ENCODE measurements at regions not wholly inside any gene's neighbourhood (a gene's known extent, or its start where the extent isn't known, plus 50 kb on each side); places are given as distances from the start of the nearest gene placed in this dataset.
"Not testable (repeated sequence)": the region's sequence is repeated elsewhere in the genome, so short reads cannot be mapped to it uniquely, and the experiment has no call there.

DNA sequence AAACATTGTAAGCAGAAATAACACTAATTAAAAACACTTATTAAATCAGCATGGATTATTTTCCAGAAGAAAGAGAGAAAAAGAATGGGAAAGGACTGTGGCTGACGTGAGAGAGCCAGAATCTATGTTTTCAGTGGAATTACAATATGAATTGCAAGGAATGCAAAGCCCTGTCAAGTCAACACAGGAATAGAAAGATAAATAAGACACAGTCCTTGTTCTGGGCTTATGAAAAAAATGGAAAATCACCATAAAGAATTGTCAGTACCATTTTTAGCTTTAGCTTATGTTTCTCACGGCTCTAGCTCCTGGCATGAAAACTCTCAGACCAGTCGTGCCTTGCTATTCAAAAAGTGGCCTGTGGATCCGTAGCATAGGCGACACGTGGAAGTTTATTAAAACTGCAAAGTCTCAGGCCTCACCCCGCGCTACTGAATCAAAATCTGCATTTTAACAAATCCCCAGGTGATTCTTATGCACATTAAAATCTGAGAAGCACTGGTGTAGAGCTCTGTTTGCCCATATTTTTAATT is 549.1 kb downstream of the RPS29 start:
- H3K36me3 Mint-ChIP-seq (ENCODE audit: low read depth): no peaks in the 10 kb centered on the region
- no peak overlapping the region for H3K27ac Mint-ChIP-seq
- ATAC-seq (no peak), DNase-seq (no peak)
- intact Hi-C loops (cut with DNase I, micrococcal nuclease): no loop called here
- H3K4me1 Mint-ChIP-seq: no peaks in the 10 kb centered on the region
- no peak overlapping the region for H3K4me3 Mint-ChIP-seq
- CTCF ChIA-PET: no interaction called here
- H3K27me3 Mint-ChIP-seq: no peaks in the 10 kb centered on the region
- POLR2A ChIA-PET: no interaction called here
- H3K9me3 Mint-ChIP-seq (ENCODE audit: low read depth): no peaks in the 10 kb centered on the region

GRCh38 chr14:49036266-49036665 is 549.9 kb downstream of the RPS29 start:
- intact Hi-C loops (cut with DNase I, micrococcal nuclease): no loop called here
- Mint-ChIP-seq H3K27ac (no peak overlapping the region), H3K27me3 (no peaks in the 10 kb centered on the region), H3K36me3 (ENCODE audit: low read depth) (no peaks in the 10 kb centered on the region), H3K4me1 (no peaks in the 10 kb centered on the region), H3K9me3 (ENCODE audit: low read depth) (no peaks in the 10 kb centered on the region), H3K4me3 (no peak overlapping the region)
- CTCF ChIA-PET: no interaction called here
- no peak for ATAC-seq
- DNase-seq: no peak
- POLR2A ChIA-PET: no interaction called here

DNA sequence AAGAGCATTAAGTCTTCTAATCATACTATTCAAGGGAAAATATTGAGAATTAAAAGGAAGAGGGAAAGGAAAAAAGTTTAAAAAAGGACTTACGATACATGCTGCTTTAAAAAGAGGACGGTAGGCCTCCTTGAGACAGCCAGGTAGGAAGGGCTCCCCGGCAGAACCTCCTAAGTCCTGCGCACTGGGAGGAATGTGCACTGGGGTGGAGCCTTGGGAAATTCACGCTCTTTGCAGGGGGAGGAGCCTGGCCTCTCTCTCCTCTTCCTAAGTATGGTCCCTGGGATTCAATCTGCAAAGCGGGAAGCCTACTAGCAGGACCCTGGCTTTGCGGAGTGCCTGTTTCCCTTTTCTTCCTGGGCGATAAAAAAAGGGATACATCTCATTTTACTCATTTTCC is 553.0 kb downstream of the RPS29 start:
- Mint-ChIP-seq H3K4me1 (no peaks in the 10 kb centered on the region), H3K4me3 (no peak overlapping the region), H3K27ac (no peak overlapping the region), H3K27me3 (no peaks in the 10 kb centered on the region), H3K36me3 (ENCODE audit: low read depth) (no peaks in the 10 kb centered on the region), H3K9me3 (ENCODE audit: low read depth) (no peaks in the 10 kb centered on the region)
- ATAC-seq: no peak
- intact Hi-C loops (cut with DNase I, micrococcal nuclease): no loop called here
- ChIA-PET POLR2A (no interaction called here), CTCF (no interaction called here)
- no peak for DNase-seq

DNA sequence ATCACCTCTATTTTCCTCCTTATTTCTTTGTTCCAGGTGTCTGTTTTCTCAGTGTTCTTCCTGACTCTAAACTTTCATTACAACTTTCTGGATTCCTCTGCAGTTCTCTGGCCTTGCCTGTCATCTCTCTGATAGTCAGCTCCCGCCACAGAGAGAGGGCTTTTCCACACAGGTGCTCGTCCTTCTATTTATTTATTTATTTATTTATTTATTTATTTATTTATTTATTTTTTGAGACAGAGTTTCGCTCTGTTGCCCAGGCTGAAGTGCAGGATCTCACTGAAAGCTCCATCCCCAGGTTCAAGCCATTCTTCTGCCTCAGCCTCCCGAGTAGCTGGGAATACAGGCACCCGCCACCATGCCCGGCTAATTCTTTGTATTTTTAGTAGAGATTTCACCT is 554.5 kb downstream of the RPS29 start:
- H3K4me3 Mint-ChIP-seq; intact Hi-C loops (cut with DNase I, micrococcal nuclease); POLR2A ChIA-PET; H3K36me3 Mint-ChIP-seq (ENCODE audit: low read depth); H3K9me3 Mint-ChIP-seq (ENCODE audit: low read depth); H3K27me3 Mint-ChIP-seq; CTCF ChIA-PET; H3K4me1 Mint-ChIP-seq; H3K27ac Mint-ChIP-seq; ATAC-seq; DNase-seq: not testable (repeated sequence)

GRCh38 chr14:49019467-49020115 is 566.6 kb downstream of the RPS29 start:
- intact Hi-C loops (cut with DNase I, micrococcal nuclease): no loop called here

DNA sequence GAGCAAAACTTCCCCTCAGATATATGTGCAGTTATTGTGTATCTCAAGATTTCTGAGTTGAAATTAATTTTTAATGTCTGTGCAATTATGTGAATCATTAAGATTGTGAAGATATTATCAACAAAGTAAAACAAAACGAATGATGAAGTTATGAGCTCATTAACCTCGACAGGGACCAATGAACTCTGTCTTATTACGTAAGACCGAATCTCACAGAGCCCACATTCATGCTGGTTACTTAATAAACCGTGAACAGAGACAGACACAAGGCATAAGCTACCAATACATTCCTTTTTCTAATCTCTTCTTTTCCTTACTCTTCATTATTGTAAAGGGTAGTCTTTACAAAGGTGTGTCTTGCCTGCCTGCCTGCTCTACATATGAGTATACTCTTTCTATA is 568.7 kb downstream of the RPS29 start:
- H3K9me3 Mint-ChIP-seq (ENCODE audit: low read depth): no peaks in the 10 kb centered on the region
- no peaks in the 10 kb centered on the region for H3K27me3 Mint-ChIP-seq
- CTCF ChIA-PET: interaction anchor here (0.7 kb wide), 1 partner anchor 471 kb away, joined by 5 read pairs; no protein-coding TSS in a partner anchor
- no peak overlapping the region for H3K27ac Mint-ChIP-seq
- H3K4me3 Mint-ChIP-seq: no peak overlapping the region
- DNase-seq (no peak), ATAC-seq (no peak)
- intact Hi-C loops (cut with DNase I, micrococcal nuclease): no loop called here
- H3K4me1 Mint-ChIP-seq: no peaks in the 10 kb centered on the region
- POLR2A ChIA-PET: no interaction called here
- H3K36me3 Mint-ChIP-seq (ENCODE audit: low read depth): no peaks in the 10 kb centered on the region

More at GRCh38 chr14:49019467-49020115, 566.6 kb downstream of the RPS29 start:
- Mint-ChIP-seq H3K27me3 (peaks cover 2% of the 10 kb centered on the region), H3K4me3 (no peak overlapping the region), H3K9me3 (ENCODE audit: low read depth) (no peaks in the 10 kb centered on the region), H3K27ac (no peak overlapping the region), H3K36me3 (ENCODE audit: low read depth) (no peaks in the 10 kb centered on the region), H3K4me1 (no peaks in the 10 kb centered on the region)
- ATAC-seq: no peak
- CTCF ChIA-PET: interaction anchor here (0.7 kb wide), 1 partner anchor 32 kb away, joined by 3 read pairs; no protein-coding TSS in a partner anchor
- DNase-seq: no peak
- POLR2A ChIA-PET: no interaction called here

DNA sequence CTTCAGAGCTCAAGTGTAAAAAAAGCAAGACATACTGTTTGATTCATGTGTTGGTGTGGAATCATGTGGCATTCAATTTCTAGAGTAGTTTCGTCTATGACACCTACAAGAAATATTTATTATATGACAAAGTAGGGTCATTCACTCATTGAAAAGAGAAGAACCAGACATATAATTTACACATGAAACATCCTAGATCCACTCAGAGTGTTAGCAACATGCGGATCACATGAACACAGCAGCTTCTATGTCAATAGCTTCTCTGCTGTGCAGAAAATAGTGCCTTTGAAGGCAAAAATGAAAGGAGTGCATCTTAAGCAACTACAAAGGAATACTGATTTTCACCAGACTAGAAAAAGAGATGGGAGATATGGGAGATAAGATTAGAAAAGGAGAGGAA is 569.8 kb downstream of the RPS29 start:
- intact Hi-C loops (cut with DNase I, micrococcal nuclease): no loop called here
- Mint-ChIP-seq H3K9me3 (ENCODE audit: low read depth) (no peaks in the 10 kb centered on the region), H3K36me3 (ENCODE audit: low read depth) (no peaks in the 10 kb centered on the region), H3K27me3 (no peaks in the 10 kb centered on the region), H3K27ac (no peak overlapping the region), H3K4me3 (no peak overlapping the region), H3K4me1 (no peaks in the 10 kb centered on the region)
- POLR2A ChIA-PET: no interaction called here
- no peak for ATAC-seq
- no peak for DNase-seq
- CTCF ChIA-PET: no interaction called here

DNA sequence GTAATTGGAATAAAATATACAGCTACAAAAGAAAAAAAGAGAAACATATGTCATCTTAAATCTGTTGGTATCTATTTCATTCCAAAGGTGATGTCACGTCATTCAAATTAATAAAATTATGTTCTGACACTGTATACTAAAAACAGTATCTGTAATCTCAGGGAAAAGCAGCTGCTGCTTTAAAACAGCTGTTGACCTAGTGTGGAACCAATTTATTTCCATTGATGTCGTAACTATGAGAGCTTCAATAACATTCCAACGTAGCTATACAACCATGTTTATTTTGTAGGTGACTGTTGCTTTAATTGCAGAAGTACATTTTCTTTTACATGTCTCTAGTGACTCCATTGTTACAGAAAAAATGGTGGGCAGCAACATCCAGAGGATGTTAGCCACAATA is 571.7 kb downstream of the RPS29 start:
- CTCF ChIA-PET: no interaction called here
- Mint-ChIP-seq H3K27ac (no peak overlapping the region), H3K9me3 (ENCODE audit: low read depth) (no peaks in the 10 kb centered on the region), H3K4me1 (no peaks in the 10 kb centered on the region), H3K4me3 (no peak overlapping the region), H3K27me3 (no peaks in the 10 kb centered on the region), H3K36me3 (ENCODE audit: low read depth) (no peaks in the 10 kb centered on the region)
- POLR2A ChIA-PET: interaction anchor here (0.7 kb wide), 1 partner anchor 146 kb away, joined by 3 read pairs; no protein-coding TSS in a partner anchor
- ATAC-seq (no peak), DNase-seq (no peak)
- intact Hi-C loops (cut with DNase I, micrococcal nuclease): no loop called here

DNA sequence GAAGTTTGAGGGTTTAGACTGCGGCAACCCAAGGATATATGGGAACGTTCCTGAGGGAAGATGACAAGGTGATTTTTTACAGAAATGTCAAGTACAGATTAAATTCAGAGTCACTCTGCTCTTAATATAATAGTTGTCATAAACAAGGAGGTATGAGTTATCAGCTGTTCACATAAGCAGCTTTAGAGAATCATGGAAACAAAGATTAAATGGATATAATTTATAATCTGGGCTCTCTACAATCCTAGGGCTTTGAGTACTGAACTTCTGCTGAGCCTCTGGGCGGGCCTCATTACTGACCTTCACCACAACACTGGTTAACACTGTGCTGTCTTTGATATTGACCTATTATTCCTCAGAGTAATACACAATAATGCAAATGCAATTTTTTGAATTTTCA is 577.8 kb downstream of the RPS29 start:
- no peaks in the 10 kb centered on the region for H3K27me3 Mint-ChIP-seq
- ChIA-PET CTCF (no interaction called here), POLR2A (no interaction called here)
- DNase-seq (no peak), ATAC-seq (no peak)
- H3K4me1 Mint-ChIP-seq: no peaks in the 10 kb centered on the region
- no peak overlapping the region for H3K4me3 Mint-ChIP-seq
- H3K9me3 Mint-ChIP-seq (ENCODE audit: low read depth): no peaks in the 10 kb centered on the region
- H3K36me3 Mint-ChIP-seq (ENCODE audit: low read depth): no peaks in the 10 kb centered on the region
- H3K27ac Mint-ChIP-seq: no peak overlapping the region
- intact Hi-C loops (cut with DNase I, micrococcal nuclease): no loop called here

- ATAC-seq: no peak
- Mint-ChIP-seq H3K4me1 (no peaks in the 10 kb centered on the region), H3K36me3 (ENCODE audit: low read depth) (no peaks in the 10 kb centered on the region), H3K27me3 (no peaks in the 10 kb centered on the region), H3K4me3 (no peak overlapping the region), H3K27ac (no peak overlapping the region), H3K9me3 (ENCODE audit: low read depth) (peaks cover 2% of the 10 kb centered on the region)
- ChIA-PET POLR2A (no interaction called here), CTCF (no interaction called here)
- intact Hi-C loops (cut with DNase I, micrococcal nuclease): no loop called here
- no peak for DNase-seq
These were observed 595.0 kb downstream of the RPS29 start for GRCh38 chr14:48991141-48991540.

- Mint-ChIP-seq H3K4me3 (no peak overlapping the region), H3K4me1 (no peaks in the 10 kb centered on the region), H3K27ac (no peak overlapping the region), H3K9me3 (ENCODE audit: low read depth) (no peaks in the 10 kb centered on the region), H3K36me3 (ENCODE audit: low read depth) (no peaks in the 10 kb centered on the region), H3K27me3 (no peaks in the 10 kb centered on the region)
- DNase-seq: no peak
- intact Hi-C loops (cut with DNase I, micrococcal nuclease): no loop called here
- no peak for ATAC-seq
- ChIA-PET CTCF (no interaction called here), POLR2A (no interaction called here)
These were observed 602.8 kb downstream of the RPS29 start for GRCh38 chr14:48983351-48983888.

- Mint-ChIP-seq H3K27me3 (no peaks in the 10 kb centered on the region), H3K9me3 (ENCODE audit: low read depth) (peaks cover 2% of the 10 kb centered on the region), H3K4me3 (no peak overlapping the region), H3K27ac (no peak overlapping the region), H3K36me3 (ENCODE audit: low read depth) (no peaks in the 10 kb centered on the region), H3K4me1 (no peaks in the 10 kb centered on the region)
- ChIA-PET CTCF (interaction anchor here (1.3 kb wide), 1 partner anchor 9 kb away, joined by 3 read pairs; no protein-coding TSS in a partner anchor), POLR2A (no interaction called here)
- intact Hi-C loops (cut with DNase I, micrococcal nuclease): no loop called here
- ATAC-seq: no peak
- no peak for DNase-seq
These were observed 611.2 kb downstream of the RPS29 start for GRCh38 chr14:48974994-48975393.
